PC-3 (cell line): ENCODE measurements at regions not wholly inside any gene's neighbourhood (a gene's known extent, or its start where the extent isn't known, plus 50 kb on each side); places are given as distances from the start of the nearest gene placed in this dataset.

Experiments used
- EZH2 ChIP-seq: fragments of 300-600 bp; sonication (generic); IDR thresholded peaks from one replicate; pipeline ENCODE4 v1.6.1; 2017; ENCODE audit warnings: antibody characterized with exemption, mild to moderate bottlenecking, low read length; ENCODE audit not compliant: unreplicated experiment
- TF ChIP-seq, protein P1 (sequence below): fragments of 300-600 bp; sonication (generic); conservative IDR thresholded peaks from 2 replicates; pipeline ENCODE4 v1.5.1; 2017; ENCODE audit warnings: antibody characterized with exemption, low read depth, mild to moderate bottlenecking, low read length

DNA sequence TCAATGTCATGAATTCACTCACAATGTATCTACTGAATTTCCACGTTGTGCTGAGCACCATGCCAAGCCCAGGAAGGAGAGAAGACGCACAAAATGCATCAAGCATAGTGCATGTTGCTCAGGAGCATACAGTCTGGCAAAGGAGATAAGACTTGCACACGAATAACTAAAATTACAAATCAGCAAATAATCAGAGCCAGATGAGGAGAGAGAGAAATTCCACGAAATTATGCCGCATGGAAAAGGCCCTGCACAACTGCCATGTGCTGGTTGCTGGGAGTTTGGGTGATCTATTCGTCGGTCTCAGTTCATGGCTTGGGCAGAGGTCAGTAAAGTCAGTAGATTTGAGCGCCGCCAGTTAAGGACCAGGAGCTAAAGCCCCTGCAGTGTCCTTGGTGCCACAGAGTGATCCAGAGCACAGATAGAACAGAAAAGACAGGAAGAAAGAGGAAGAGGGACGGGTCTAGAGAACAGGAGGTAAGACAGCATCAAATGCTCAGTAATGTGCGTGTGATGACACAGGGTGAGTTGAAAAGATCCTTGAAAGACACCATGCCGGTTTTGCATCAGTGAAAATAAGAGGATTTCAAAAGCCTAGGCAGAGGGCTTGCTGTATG is 55.1 kb upstream of the ZNF281 start:
- TF ChIP-seq, protein P1, sequence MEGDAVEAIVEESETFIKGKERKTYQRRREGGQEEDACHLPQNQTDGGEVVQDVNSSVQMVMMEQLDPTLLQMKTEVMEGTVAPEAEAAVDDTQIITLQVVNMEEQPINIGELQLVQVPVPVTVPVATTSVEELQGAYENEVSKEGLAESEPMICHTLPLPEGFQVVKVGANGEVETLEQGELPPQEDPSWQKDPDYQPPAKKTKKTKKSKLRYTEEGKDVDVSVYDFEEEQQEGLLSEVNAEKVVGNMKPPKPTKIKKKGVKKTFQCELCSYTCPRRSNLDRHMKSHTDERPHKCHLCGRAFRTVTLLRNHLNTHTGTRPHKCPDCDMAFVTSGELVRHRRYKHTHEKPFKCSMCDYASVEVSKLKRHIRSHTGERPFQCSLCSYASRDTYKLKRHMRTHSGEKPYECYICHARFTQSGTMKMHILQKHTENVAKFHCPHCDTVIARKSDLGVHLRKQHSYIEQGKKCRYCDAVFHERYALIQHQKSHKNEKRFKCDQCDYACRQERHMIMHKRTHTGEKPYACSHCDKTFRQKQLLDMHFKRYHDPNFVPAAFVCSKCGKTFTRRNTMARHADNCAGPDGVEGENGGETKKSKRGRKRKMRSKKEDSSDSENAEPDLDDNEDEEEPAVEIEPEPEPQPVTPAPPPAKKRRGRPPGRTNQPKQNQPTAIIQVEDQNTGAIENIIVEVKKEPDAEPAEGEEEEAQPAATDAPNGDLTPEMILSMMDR: no peak
- no peak for TF ChIP-seq EZH2
